AG10803 (cell line): ENCODE measurements at regions not wholly inside any gene's neighbourhood (a gene's known extent, or its start where the extent isn't known, plus 50 kb on each side); places are given as distances from the start of the nearest gene placed in this dataset.
A peak's percentile ranks its signal among the peaks of the same experiment; 100 is the strongest.

ENCODE experiments used
- DNase-seq: peaks from one replicate; pipeline ENCODE4 v3.0.0; 2010; ENCODE audit warnings: low read depth
- H3K4me3 ChIP-seq: 2 replicates; pipeline ENCODE4 v1.5.1; 2011; ENCODE audit warnings: mild to moderate bottlenecking, low read length, control low read depth
- CTCF ChIP-seq: conservative IDR thresholded peaks from 2 replicates; pipeline ENCODE4 v1.5.1; 2011; ENCODE audit warnings: mild to moderate bottlenecking, low read length, control low read depth, inconsistent platforms

DNA sequence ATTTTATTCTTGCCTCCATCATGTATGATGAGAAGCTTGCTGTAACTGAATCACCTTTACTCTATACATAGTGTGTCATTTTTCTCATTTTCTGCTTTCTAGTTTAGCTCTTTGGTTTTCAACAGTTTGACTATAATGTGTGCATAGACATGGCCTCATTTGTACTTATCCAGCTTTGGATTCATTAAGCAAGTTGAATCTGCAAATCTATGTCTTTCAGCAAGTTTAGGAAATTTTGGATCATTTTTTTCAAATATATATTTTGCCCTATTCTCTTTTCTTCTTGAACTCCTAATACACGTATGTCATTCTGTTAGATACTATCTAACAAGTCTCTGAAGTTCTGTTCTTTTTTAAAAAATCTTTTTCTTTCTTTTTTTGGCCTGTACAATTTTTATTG is 57.8 kb downstream of the PRLHR start:
- no peak for DNase-seq
- no peak for TF ChIP-seq CTCF
- H3K4me3 ChIP-seq = no peak overlapping the region

GRCh38 chr10:118534136-118534535 is 61.3 kb downstream of the PRLHR start:
- DNase-seq = no peak
- TF ChIP-seq CTCF = no peak
- H3K4me3 ChIP-seq = no peak overlapping the region

GRCh38 chr10:118531105-118531852 is 64.2 kb downstream of the PRLHR start:
- H3K4me3 ChIP-seq = no peak overlapping the region
- peak; percentile 51 for DNase-seq
- no peak for TF ChIP-seq CTCF

- DNase-seq = no peak
- TF ChIP-seq CTCF = no peak
- no peak overlapping the region for H3K4me3 ChIP-seq
These were observed 67.0 kb downstream of the PRLHR start for GRCh38 chr10:118528426-118528825.

DNA sequence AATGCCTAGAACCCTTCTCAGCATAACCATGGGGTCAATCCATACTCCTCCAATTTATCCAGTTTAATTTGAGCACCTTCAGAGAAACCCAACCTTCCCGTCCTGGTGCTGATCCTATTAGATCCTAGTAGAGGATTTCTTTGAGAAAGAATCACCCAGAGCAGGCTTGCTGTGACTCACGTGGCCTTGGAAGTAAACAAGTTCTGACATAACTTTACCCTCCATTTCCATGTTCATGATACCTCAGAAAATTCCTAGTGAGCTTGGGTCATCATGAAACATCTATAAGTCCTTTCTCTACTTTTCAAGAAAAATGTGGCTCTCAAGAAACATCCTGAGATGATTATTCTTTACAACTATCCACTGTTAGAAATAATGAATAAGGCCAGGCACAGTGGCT is 71.7 kb downstream of the PRLHR start:
- peak; percentile 58 for DNase-seq

DNA sequence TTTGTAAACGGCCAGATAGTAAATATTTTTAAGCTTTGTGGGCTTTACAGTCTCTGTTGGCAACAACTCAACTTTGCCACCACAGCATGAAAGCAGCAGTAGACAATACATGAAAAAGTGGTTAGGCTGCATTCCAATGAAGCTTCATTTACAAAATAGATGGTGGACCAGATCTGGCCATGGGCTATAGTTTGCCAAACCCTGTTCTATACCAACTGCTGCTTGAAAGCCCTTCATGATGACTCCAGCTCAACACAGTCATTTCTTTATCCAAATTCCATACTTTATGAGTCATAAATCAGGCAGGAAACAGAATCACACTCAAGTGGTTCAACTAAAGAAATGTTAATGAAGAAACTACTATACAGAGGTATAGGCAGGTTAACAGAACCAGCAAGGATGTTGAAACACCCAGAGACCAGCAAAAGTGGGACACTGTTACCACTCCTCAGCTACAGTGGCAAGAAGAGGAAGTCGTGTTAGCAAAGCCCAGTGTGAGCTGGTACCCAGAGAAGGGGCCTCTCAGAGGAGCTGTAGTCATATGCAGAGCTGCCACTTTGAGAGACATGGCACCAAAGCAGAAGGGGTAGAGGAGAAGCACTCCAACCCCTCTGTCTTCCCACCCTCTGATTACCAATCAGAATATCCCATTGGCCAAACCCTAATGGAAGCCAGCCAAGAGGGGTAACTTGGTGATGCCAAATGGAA is 72.5 kb downstream of the PRLHR start:
- no peak overlapping the region for H3K4me3 ChIP-seq
- peak; percentile 79 for DNase-seq
- TF ChIP-seq CTCF = no peak

More for the DNA sequence above, 71.7 kb downstream of the PRLHR start:
- no peak for TF ChIP-seq CTCF
- H3K4me3 ChIP-seq = no peak overlapping the region

DNA sequence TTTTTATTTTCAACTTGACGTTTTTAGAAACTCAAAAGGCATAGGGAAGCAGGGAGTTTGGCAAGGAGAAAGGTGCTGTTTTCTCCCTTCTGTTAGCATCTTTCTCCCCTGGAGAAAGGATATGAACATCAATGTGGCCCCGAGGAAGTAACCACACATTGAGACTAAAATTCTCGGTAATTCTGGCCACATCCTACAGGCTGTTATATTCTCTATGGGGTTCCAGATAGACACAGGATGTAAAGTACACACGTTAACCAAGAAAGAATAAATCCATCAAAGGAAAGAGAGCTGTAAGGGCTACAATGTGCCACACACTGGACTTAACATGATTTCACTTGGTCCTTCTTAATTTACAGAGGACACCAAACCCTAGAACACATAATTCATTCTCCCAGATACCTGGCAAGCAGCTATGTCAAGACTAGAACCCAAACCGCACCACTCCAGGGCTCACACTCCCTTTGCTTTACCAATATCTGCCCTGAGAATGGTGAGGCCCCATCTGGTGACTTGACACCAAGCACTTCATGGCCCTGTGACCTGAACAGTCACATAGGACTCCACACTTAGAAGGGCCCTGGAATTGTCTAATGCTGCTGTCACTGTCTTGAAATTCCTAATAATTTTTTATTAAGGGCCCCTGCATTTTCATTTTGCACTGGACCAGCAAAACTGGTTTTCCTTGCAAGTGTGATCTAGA is 73.9 kb downstream of the PRLHR start:
- no peak overlapping the region for H3K4me3 ChIP-seq
- TF ChIP-seq CTCF = no peak
- DNase-seq = no peak
